ENCODE measurements at regions not wholly inside any gene's neighbourhood (a gene's known extent, or its start where the extent isn't known, plus 50 kb on each side); places are given as distances from the start of the nearest gene placed in this dataset.
A peak's percentile ranks its signal among the peaks of the same experiment; 100 is the strongest.

GRCh38 chr2:196533772-196534397, 105.6 kb upstream of the CCDC150 start:
- no peak for TF ChIP-seq CTCF (conservative IDR thresholded peaks at IDR 0.05; ENCODE audit: low read depth, low read length)
- no peak overlapping the region for H3K4me3 ChIP-seq (ENCODE audit: low read depth, low read length)
- DNase-seq (ENCODE audit: low read depth): no peak

- TF ChIP-seq CTCF (conservative IDR thresholded peaks at IDR 0.05; ENCODE audit: low read depth, low read length): no peak
- no peak for DNase-seq (ENCODE audit: low read depth)
- H3K4me3 ChIP-seq (ENCODE audit: low read depth, low read length): no peak overlapping the region
These were observed 105.0 kb upstream of the CCDC150 start for GRCh38 chr2:196534495-196534894.

- TF ChIP-seq CTCF (conservative IDR thresholded peaks at IDR 0.05; ENCODE audit: low read depth, low read length): no peak
- H3K4me3 ChIP-seq (ENCODE audit: low read depth, low read length): no peak overlapping the region
- DNase-seq (ENCODE audit: low read depth): no peak
These were observed 104.5 kb upstream of the CCDC150 start for GRCh38 chr2:196535061-196535460.

- H3K4me3 ChIP-seq (ENCODE audit: low read depth, low read length): no peak overlapping the region
- no peak for DNase-seq (ENCODE audit: low read depth)
- TF ChIP-seq CTCF (conservative IDR thresholded peaks at IDR 0.05; ENCODE audit: low read depth, low read length): peak; percentile 31
These were observed 103.8 kb upstream of the CCDC150 start for GRCh38 chr2:196535742-196536141.

GRCh38 chr2:196537311-196537710, 102.2 kb upstream of the CCDC150 start:
- no peak for TF ChIP-seq CTCF (conservative IDR thresholded peaks at IDR 0.05; ENCODE audit: low read depth, low read length)
- DNase-seq (ENCODE audit: low read depth): no peak
- H3K4me3 ChIP-seq (ENCODE audit: low read depth, low read length): no peak overlapping the region

GRCh38 chr2:196538189-196538588, 101.3 kb upstream of the CCDC150 start:
- no peak for DNase-seq (ENCODE audit: low read depth)
- TF ChIP-seq CTCF (conservative IDR thresholded peaks at IDR 0.05; ENCODE audit: low read depth, low read length): no peak

GRCh38 chr2:196538646-196539045, 100.9 kb upstream of the CCDC150 start:
- no peak for DNase-seq (ENCODE audit: low read depth)
- H3K4me3 ChIP-seq (ENCODE audit: low read depth, low read length): no peak overlapping the region
- TF ChIP-seq CTCF (conservative IDR thresholded peaks at IDR 0.05; ENCODE audit: low read depth, low read length): no peak

More at GRCh38 chr2:196538189-196538588, 101.3 kb upstream of the CCDC150 start:
- no peak overlapping the region for H3K4me3 ChIP-seq (ENCODE audit: low read depth, low read length)

Data from epithelial cell of proximal tubule (primary cell).